H1 (cell line): ENCODE measurements at regions not wholly inside any gene's neighbourhood (a gene's known extent, or its start where the extent isn't known, plus 50 kb on each side); places are given as distances from the start of the nearest gene placed in this dataset.

Experiments used
- GABPA ChIP-seq: IDR thresholded peaks from 2 replicates; pipeline ENCODE4 v1.6.1; 2011; ENCODE audit warnings: mild to moderate bottlenecking, low read length, moderate library complexity, borderline replicate concordance; ENCODE audit not compliant: insufficient read depth
- RFX5 ChIP-seq: IDR thresholded peaks from 2 replicates; pipeline ENCODE4 v1.6.1; 2011; ENCODE audit warnings: low read depth, low read length, improper control_type of control experiment, borderline replicate concordance
- RNF2 ChIP-seq: fragments of 200-900, 300-1000 bp; sonication (generic); IDR thresholded peaks from 2 replicates; pipeline ENCODE4 v1.7.1; 2016; ENCODE audit warnings: borderline replicate concordance, low read depth, mild to moderate bottlenecking, antibody characterized with exemption, low read length; ENCODE audit not compliant: poor library complexity, severe bottlenecking; ENCODE audit errors: missing control alignments
- ZNF274 ChIP-seq: IDR thresholded peaks from 2 replicates; pipeline ENCODE4 v1.7.0; 2012; ENCODE audit warnings: low read length, borderline replicate concordance; ENCODE audit errors: extremely low read depth

GRCh38 chr12:19613051-19613535 is 173.8 kb downstream of the AEBP2 start:
- TF ChIP-seq ZNF274 (no peak), RFX5 (no peak), RNF2 (no peak), GABPA (no peak)
